ENCODE measurements at regions not wholly inside any gene's neighbourhood (a gene's known extent, or its start where the extent isn't known, plus 50 kb on each side); places are given as distances from the start of the nearest gene placed in this dataset.

- H3K9me3 ChIP-seq (ENCODE audit: insufficient read depth in 2 of 2, low read depth in 1 of 2, low read length in 1 of 2): no peaks in the 10 kb centered on the region
- H3K14ac ChIP-seq (ENCODE audit: insufficient read length): no peak overlapping the region
- H2AK5ac ChIP-seq (ENCODE audit: low read depth, low read length): no peak overlapping the region
- H3K36me3 ChIP-seq (ENCODE audit: control insufficient read depth in 2 of 4, insufficient read depth in 4 of 4, low read length in 3 of 4): no peaks in the 10 kb centered on the region
- no peak overlapping the region for H3K9ac ChIP-seq (replicated peaks in 1 of 4; ENCODE audit: extremely low read depth in 1 of 4, low read depth in 3 of 4, low read length in 3 of 4)
- TF ChIP-seq CBX5 (IDR thresholded peaks at IDR 0.05; ENCODE audit: low read depth, low read length) (no peak), CTCF (IDR thresholded peaks at IDR 0.05; ENCODE audit: control extremely low read depth in 1 of 3, insufficient read depth in 1 of 3, low read depth in 1 of 3, low read length in 3 of 3) (no peak), GTF2F1 (IDR thresholded peaks at IDR 0.05; ENCODE audit: borderline replicate concordance, low read depth, low read length) (no peak)
- 92% methylated on average over 2 of the region's 2 CpGs; no CpG with 5 or more reads in 1 of the 2 experiments for WGBS, 2 experiments (ENCODE audit: extremely low coverage in 1 of 2, insufficient coverage in 1 of 2, insufficient read length in 1 of 2, insufficient replicate concordance in 2 of 2, low coverage in 1 of 2, low lambda C conversion rate in 2 of 2, missing lambda C conversion rate in 1 of 2)
- DNase-seq (ENCODE audit: low read depth in 1 of 2, low spot score in 2 of 2): no peak
- H3K27me3 ChIP-seq (replicated peaks in 1 of 4; ENCODE audit: control insufficient read depth in 3 of 4, extremely low read depth in 1 of 4, insufficient read depth in 3 of 4, low read length in 3 of 4): no peaks in the 10 kb centered on the region
- no peak overlapping the region for H3K4me2 ChIP-seq (ENCODE audit: insufficient read depth in 1 of 2, low read depth in 2 of 2, low read length in 2 of 2)
- H3K79me2 ChIP-seq (ENCODE audit: control insufficient read depth in 1 of 2, insufficient read depth in 2 of 2, low read length in 2 of 2): no peaks in the 10 kb centered on the region
- H4K5ac ChIP-seq (ENCODE audit: insufficient read length, low read depth, low read length): no peak overlapping the region
- no peak overlapping the region for H3K56ac ChIP-seq (replicated peaks; ENCODE audit: insufficient read length, low read depth, low read length)
- no peaks in the 10 kb centered on the region for H3K23me2 ChIP-seq (ENCODE audit: low read depth, low read length)
- H3K79me1 ChIP-seq (ENCODE audit: low read depth, low read length): no peaks in the 10 kb centered on the region
- no peak overlapping the region for H4K91ac ChIP-seq (replicated peaks; ENCODE audit: insufficient read length, low read length)
- no peak overlapping the region for H3K18ac ChIP-seq (ENCODE audit: extremely low read depth, low read length)
- H2AFZ ChIP-seq (ENCODE audit: low read length): no peak overlapping the region
- H4K20me1 ChIP-seq (replicated peaks in 1 of 2; ENCODE audit: control insufficient read depth in 1 of 2, insufficient read depth in 2 of 2, low read length in 2 of 2): no peaks in the 10 kb centered on the region
- H2BK20ac ChIP-seq (ENCODE audit: low read length): no peak overlapping the region
- H3K27ac ChIP-seq (ENCODE audit: low read depth, low read length): no peak overlapping the region
- no peak overlapping the region for H2BK12ac ChIP-seq (ENCODE audit: low read depth, low read length)
- no peaks in the 10 kb centered on the region for H3K4me1 ChIP-seq (replicated peaks in 1 of 4; ENCODE audit: control insufficient read depth in 3 of 4, insufficient read depth in 4 of 4, low read length in 3 of 4)
- no peak overlapping the region for H3K4ac ChIP-seq (replicated peaks; ENCODE audit: insufficient read length, low read depth, low read length)
- H2BK15ac ChIP-seq (ENCODE audit: low read length): no peak overlapping the region
- no peak overlapping the region for H2BK5ac ChIP-seq (ENCODE audit: low read depth, low read length)
- no peak overlapping the region for H3K23ac ChIP-seq (ENCODE audit: insufficient read length)
- no peak overlapping the region for H4K8ac ChIP-seq (ENCODE audit: extremely low read depth, insufficient read depth, low read length)
- no peak overlapping the region for H3K4me3 ChIP-seq (ENCODE audit: extremely low read depth in 1 of 4, insufficient read depth in 2 of 4, low read depth in 3 of 4, low read length in 4 of 4)
- ChIA-PET POLR2A (ENCODE audit: partially characterized antibody) (no interaction called here), CTCF (ENCODE audit: partially characterized antibody) (interaction anchor here (0.6 to 1.6 kb wide), 2 partner anchors 11 to 126 kb away, joined by 3 to 4 read pairs; no protein-coding TSS in a partner anchor)
- no peak for FAIRE-seq
- no peak overlapping the region for H2BK120ac ChIP-seq (replicated peaks; ENCODE audit: low read depth, low read length)
Observed at GRCh38 chr20:34172926-34173325, 60.9 kb upstream of the EIF2S2 start.
